HG03565 (cell line): ENCODE measurements at regions not wholly inside any gene's neighbourhood (a gene's known extent, or its start where the extent isn't known, plus 50 kb on each side); places are given as distances from the start of the nearest gene placed in this dataset.

Source experiments
- ATAC-seq: cut with Tn5 transposase; IDR thresholded peaks from one replicate; pipeline ENCODE4 v1.9.1; 2021; ENCODE audit warnings: mild to moderate bottlenecking, moderate library complexity; ENCODE audit not compliant: unreplicated experiment

- no peak for ATAC-seq
These were observed 235.9 kb upstream of the PCDH18 start for GRCh38 chr4:137768196-137768595.

GRCh38 chr4:137762591-137762990, 230.3 kb upstream of the PCDH18 start:
- no peak for ATAC-seq

- no peak for ATAC-seq
These were observed 222.6 kb upstream of the PCDH18 start for GRCh38 chr4:137754652-137755471.

DNA sequence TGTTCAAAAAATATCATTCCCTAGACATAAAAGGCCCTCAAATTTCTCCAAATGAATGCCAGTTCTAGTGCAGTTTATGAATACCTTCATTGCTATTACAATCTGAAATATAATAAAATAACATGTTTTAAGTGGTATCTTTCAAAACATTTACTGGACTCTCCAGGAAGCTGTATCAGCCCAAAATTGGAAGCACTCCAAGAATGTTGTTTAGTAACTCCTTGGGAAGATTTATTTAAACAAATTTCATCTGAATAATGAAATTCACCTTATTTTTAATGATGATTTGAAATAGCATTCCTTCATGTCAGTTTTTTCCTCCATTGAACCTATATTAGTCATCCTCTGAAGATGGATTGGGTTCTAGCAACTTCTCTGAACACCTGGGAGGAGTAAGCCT, 217.2 kb upstream of the PCDH18 start:
- no peak for ATAC-seq

DNA sequence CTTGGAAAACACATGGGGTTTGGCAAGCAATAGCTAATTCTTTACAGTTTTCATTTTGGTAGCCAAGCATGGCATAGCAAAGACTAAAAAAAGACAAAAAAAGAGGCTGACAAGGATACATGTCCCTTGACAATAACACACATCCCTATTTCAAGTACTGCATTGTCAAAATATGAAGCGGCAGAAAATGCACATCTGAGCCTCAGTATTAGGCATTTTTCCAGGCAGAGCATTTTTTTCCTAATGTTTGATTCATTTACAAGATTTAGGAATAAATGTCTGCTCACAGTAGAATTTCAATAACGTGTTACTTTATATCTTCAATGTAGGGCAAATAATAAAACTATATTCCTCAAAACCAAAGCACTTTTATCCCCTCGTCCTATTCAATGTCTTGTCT, 216.3 kb upstream of the PCDH18 start:
- no peak for ATAC-seq

GRCh38 chr4:137740141-137740540, 207.8 kb upstream of the PCDH18 start:
- ATAC-seq: no peak

DNA sequence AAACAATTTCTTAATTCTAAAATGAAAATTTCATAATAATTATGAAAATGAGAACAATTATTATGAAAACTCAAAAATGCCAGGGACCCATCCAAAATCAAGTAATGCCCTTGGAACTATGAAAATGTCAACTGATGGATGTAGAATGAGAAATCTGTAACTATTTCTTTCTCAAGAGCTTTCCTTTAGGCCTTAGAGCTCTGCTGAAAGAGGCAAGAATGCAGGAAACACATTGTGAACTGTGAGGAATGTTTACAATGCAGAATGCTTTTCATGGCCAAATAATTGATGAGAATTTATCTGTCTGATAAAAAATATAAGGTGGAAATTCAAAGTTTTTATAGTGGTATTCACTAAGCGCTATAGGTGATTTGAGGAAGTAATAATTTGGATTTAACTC, 207.1 kb upstream of the PCDH18 start:
- ATAC-seq: no peak

DNA sequence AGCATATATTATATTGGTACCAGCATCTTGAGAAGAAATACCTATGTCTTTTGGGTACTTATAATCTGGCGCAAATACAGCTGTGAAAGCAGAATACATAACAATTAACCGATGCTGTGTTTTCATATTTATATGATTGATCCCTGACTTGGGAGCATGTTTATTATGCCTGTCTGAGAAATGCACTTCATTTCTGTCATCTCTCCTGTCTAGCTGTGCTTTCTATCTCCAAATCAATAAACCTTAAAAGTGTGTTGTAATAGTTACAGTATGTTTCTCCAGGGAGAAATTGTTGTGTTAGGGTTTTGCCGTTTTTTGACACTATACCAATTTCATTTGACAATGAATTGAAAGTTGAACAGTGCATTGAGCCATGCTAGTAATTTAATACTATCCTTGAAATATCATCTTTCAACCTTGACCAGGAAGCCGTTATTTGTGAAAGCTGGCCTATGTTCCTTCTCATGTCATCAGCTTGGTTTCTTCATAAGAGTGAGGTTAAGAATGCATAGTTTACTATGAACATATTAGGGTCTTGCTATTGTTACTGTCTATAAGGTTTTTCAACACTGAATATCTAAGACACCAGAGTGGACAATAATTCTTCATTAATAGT, 206.2 kb upstream of the PCDH18 start:
- ATAC-seq: no peak

DNA sequence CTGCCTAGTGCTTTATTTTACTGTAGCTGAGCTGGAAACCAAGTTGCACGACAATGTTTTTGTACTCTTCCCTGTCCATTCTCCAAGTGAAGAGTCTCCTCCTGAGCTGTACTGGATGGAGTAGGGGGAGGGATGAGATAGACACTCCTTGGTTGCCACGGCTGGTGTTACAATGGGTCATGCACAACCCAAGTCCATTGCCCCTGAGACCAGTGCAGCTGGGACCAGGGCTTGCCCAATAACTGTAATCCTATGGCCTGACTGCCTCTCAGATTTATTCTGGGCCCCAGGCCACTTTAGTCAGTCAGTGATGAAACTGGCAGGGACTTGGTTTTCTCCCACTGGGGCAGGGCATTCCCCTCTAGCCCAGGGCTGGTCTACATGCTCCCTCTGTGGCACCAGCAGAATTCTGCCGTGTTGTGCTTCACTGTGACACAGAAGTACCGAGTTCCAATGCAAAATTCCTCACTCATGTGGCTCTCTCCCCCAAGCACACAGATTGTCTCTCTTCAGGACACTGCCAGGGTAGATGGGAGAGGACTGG, 203.3 kb upstream of the PCDH18 start:
- ATAC-seq: no peak

DNA sequence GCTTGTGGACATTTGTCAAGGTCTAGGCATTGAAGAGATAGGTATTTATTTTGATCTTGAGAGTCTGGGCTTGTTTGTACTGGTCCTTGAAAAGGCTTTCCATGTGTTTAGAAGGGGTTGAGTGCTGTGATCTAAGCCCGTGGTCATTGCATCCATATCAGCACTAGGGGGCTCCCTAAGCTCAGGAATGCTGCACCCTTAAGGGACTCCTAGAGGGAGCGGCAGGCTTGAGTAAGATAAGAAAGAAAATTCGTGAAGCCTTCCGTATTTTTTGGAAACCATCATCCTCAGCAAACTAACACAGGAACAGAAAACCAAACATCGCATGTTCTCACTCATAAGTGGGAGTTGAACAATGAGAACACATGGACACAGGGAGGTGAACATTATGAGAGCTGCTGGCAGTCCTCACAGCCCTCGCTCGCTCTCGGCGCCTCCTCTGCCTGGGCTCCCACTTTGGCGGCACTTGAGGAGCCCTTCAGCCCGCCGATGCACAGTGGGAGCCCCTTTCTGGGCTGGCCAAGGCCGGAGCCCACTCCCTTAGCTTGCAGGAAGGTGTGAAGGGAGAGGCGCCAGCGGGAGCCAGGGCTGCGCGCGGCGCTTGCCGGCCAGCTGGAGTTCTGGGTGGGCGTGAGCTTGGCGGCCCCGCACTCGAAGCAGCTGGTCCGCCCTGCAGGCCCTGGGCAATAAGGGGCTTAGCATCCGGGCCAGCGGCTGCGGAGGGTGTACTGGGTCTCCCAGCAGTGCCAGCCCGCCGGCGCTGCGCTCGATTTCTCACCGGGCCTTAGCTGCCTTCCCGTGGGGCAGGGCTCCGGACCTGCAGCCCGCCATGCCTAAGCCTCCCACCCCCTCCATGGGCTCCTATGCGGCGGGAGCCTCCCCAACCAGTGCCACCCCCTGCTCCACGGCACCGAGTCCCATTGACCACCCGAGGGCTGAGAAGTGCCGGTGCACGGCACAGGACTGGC, 201.2 kb upstream of the PCDH18 start:
- ATAC-seq: peak; percentile 60

DNA sequence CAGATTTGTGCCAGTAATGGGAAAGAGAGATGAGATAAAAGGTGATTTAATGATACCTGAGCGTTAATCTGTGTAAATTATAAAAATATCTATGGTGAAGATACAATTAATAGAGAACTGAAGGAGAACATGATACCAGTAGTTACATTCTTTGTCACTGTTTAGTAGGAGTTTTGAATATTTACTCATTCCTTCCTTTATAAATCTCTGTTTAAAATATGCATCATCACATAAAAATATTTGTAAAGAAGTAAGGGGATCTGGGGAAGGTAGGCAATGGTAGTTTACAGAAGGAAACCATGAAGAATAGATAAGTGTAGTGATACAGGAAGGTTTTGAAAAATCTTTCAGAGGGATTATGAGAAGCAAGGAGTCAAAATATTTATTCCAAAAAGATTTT, 190.6 kb upstream of the PCDH18 start:
- ATAC-seq: no peak

DNA sequence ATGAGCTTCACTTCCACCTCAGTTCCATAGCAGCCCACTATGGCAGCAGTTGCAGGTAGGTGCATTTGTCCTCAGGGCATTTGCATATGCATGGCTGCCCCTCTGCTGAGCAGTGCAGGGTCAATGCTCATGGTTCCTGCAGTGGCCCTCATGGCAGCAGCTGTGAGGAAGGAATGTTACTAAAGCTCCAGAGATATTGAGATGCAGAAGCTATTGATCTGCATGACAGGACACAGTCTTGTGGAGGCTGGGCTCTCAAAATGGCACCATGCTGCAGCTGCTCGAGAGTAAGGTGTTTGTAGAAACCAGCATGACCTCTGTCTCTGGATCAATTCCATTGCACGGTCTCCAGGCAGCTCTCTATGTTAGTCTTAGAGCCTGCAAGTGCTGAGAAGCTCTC, 179.2 kb upstream of the PCDH18 start:
- ATAC-seq: no peak

- no peak for ATAC-seq
These were observed 175.3 kb upstream of the PCDH18 start for GRCh38 chr4:137707626-137708025.

DNA sequence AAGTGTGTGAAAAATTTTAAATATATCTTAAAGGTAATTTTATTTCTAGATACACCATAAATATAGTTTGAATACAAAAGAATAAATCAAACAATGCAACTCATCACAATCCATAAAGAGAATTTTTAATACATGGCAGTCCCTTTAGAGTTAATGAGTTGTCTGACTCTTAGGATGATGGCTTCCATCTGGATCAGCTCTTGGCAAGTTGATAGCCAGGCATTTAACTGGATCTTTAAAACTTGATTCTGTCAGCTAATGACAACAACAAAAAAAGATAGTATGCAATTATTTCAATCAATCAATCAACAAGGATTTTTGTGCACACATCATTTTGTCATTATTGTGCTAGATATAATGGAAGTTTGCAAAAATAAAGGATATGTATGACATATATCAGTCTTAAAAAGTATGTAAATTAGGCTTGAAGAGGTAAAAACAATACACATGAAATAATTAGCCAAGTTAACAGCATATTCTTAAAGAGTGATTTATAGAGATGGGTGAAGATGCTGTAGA, 174.9 kb upstream of the PCDH18 start:
- no peak for ATAC-seq

- no peak for ATAC-seq
These were observed 173.0 kb upstream of the PCDH18 start for GRCh38 chr4:137705171-137705783.

- no peak for ATAC-seq
These were observed 170.9 kb upstream of the PCDH18 start for GRCh38 chr4:137703195-137703594.

- ATAC-seq: no peak
These were observed 170.2 kb upstream of the PCDH18 start for GRCh38 chr4:137702512-137702911.

GRCh38 chr4:137701401-137701800, 169.1 kb upstream of the PCDH18 start:
- ATAC-seq: no peak

- ATAC-seq: no peak
These were observed 168.5 kb upstream of the PCDH18 start for GRCh38 chr4:137700751-137701150.

GRCh38 chr4:137700072-137700471, 167.8 kb upstream of the PCDH18 start:
- ATAC-seq: no peak

- no peak for ATAC-seq
These were observed 161.8 kb upstream of the PCDH18 start for GRCh38 chr4:137694138-137694537.
